ENCODE measurements at regions not wholly inside any gene's neighbourhood (a gene's known extent, or its start where the extent isn't known, plus 50 kb on each side); places are given as distances from the start of the nearest gene placed in this dataset.

GRCh38 chr3:190173426-190173825 is 52.7 kb upstream of the P3H2 start:
- TF ChIP-seq CTCF (IDR thresholded peaks at IDR 0.05): no peak
- TF ChIP-seq POLR2A (IDR thresholded peaks at IDR 0.05): no peak
